HepG2 (cell line): ENCODE measurements at regions not wholly inside any gene's neighbourhood (a gene's known extent, or its start where the extent isn't known, plus 50 kb on each side); places are given as distances from the start of the nearest gene placed in this dataset.

ENCODE experiments used
- ATAC-seq: fragments of 200-7000 bp; cut with Tn5 transposase; 3 replicates; pipeline ENCODE4 v1.9.1; 2020; ENCODE audit warnings: mild to moderate bottlenecking, moderate library complexity
- BruUV-seq: library from RNA; stranded (reverse); fragments of 400-500 nt; replicated peaks from 2 replicates; lab custom pipeline; 2021; lab: Mats Ljungman, UMichigan
- CTCF ChIA-PET: fragments of 300-600 bp; formaldehyde crosslinking; extraction: SDS; loops from one replicate; lab custom pipeline; 2021; ENCODE audit warnings: low total read pairs, inconsistent platforms, low intra/inter-chr PET ratio; lab: Yijun Ruan, JAX
- POLR2A ChIA-PET: fragments of 350-600 bp; sonication (Branson Sonifier 250); formaldehyde crosslinking; loops from one replicate; lab custom pipeline; 2020; ENCODE audit warnings: antibody characterized with exemption, inconsistent platforms; lab: Yijun Ruan, JAX
- DNase-seq: peaks from one replicate; pipeline ENCODE4 v3.0.0-alpha.2; 2015; ENCODE audit warnings: low spot score
- FAIRE-seq: peaks from 3 replicates; lab custom pipeline; 2011; peaks lifted over from hg19 to GRCh38; lab: Jason Lieb, UNC
- H2AFZ ChIP-seq: one replicate; pipeline ENCODE4 v1.6.1; 2011; ENCODE audit warnings: low read length, inconsistent platforms
- H3K27ac ChIP-seq: fragments of 300-600 bp; 3 replicates; pipeline ENCODE4 v1.8.0; 2011; ENCODE audit warnings: mixed run types, mild to moderate bottlenecking, mixed read lengths, low read length, inconsistent platforms; ENCODE audit not compliant: insufficient read depth; ENCODE audit errors: extremely low read length
- H3K27me3 ChIP-seq, 2 experiments: fragments of 200-600 bp in 1 of 2; 2 replicates in 1 of 2; 3 replicates in 1 of 2; pipeline versions ENCODE4 v1.6.0 to v1.8.0; 2011; ENCODE audit warnings: low read length in 2 of 2, mild to moderate bottlenecking in 2 of 2, moderate library complexity in 2 of 2, inconsistent platforms in 1 of 2; ENCODE audit not compliant: insufficient read depth in 2 of 2, control insufficient read depth in 1 of 2
- H3K36me3 ChIP-seq, 2 experiments: fragments of 200-600 bp in 1 of 2; replicated peaks in 1 of 2; 2 replicates in 1 of 2; 3 replicates in 1 of 2; pipeline versions ENCODE4 v1.5.1 to v1.8.0; 2011; ENCODE audit warnings: low read length in 2 of 2, inconsistent platforms in 1 of 2; ENCODE audit not compliant: insufficient read depth in 2 of 2, control insufficient read depth in 1 of 2
- H3K4me1 ChIP-seq: 2 replicates; pipeline ENCODE4 v1.5.1; 2012; ENCODE audit warnings: low read length, inconsistent platforms; ENCODE audit not compliant: insufficient read depth
- H3K4me2 ChIP-seq: 2 replicates; pipeline ENCODE4 v1.6.0; 2011; ENCODE audit warnings: low read depth, low read length, inconsistent platforms
- H3K4me3 ChIP-seq, 3 experiments: fragments of 200-600 bp in 1 of 3; sonication (generic), shearing (Covaris generic) in 1 of 3; replicated peaks in 1 of 3; 2 replicates each; pipeline ENCODE4 v1.5.1; 2011 to 2016; ENCODE audit warnings: low read length in 3 of 3, inconsistent platforms in 2 of 3, low read depth in 2 of 3, mild to moderate bottlenecking in 2 of 3, control low read depth in 1 of 3, mixed read lengths in 1 of 3; ENCODE audit not compliant: insufficient read depth in 1 of 3
- H3K79me2 ChIP-seq: one replicate; pipeline ENCODE4 v1.6.1; 2011; ENCODE audit warnings: low read length, inconsistent platforms; ENCODE audit not compliant: insufficient read depth
- H3K9ac ChIP-seq: 2 replicates; pipeline ENCODE4 v1.6.0; 2011; ENCODE audit warnings: mild to moderate bottlenecking, low read depth, low read length, inconsistent platforms; ENCODE audit not compliant: insufficient read depth
- H3K9me3 ChIP-seq: 2 replicates; pipeline ENCODE4 v1.5.1; 2012; ENCODE audit warnings: mild to moderate bottlenecking, low read length
- H4K20me1 ChIP-seq: 2 replicates; pipeline ENCODE4 v1.6.0; 2011; ENCODE audit warnings: inconsistent platforms, mild to moderate bottlenecking, low read length, moderate library complexity; ENCODE audit not compliant: insufficient read depth
- FLYWCH1 ChIP-seq: sonication (generic); formaldehyde crosslinking; IDR thresholded peaks from 2 replicates; pipeline ENCODE4 v1.8.1; 2023; ENCODE audit warnings: mild to moderate bottlenecking, missing genetic modification reagents
- IRF2 ChIP-seq: IDR thresholded peaks from 2 replicates; pipeline ENCODE4 v1.6.1; 2018; ENCODE audit warnings: missing genetic modification reagents, missing compliant biosample characterization
- SRY ChIP-seq: sonication (generic); formaldehyde crosslinking; IDR thresholded peaks from 2 replicates; pipeline ENCODE4 v1.8.0; 2022; ENCODE audit warnings: mild to moderate bottlenecking, missing genetic modification reagents
- YEATS2 ChIP-seq: sonication (generic); formaldehyde crosslinking; IDR thresholded peaks from 2 replicates; pipeline ENCODE4 v1.4.0; 2020; ENCODE audit warnings: missing genetic modification reagents, borderline replicate concordance
- WGBS: methylation state at CpG from one replicate; pipeline ENCODE4 v1.1.6; 2017; ENCODE audit warnings: low lambda C conversion rate; 5-methylcytosine and 5-hydroxymethylcytosine counted together
- in situ Hi-C: cut with HindIII; loops from 2 replicates; pipeline ENCODE4 v1.10.0; 2017; ENCODE audit warnings: low pct_unique_long_range_greater_than_20kb; ENCODE audit not compliant: extremely low pct_ligation_motif_present
- intact Hi-C: fragments of 100-400 bp; cut with micrococcal nuclease; formaldehyde crosslinking; loops from one replicate; pipeline ENCODE4 v1.10.0; 2022; ENCODE audit not compliant: unreplicated experiment
- TF ChIP-seq, protein P1 (sequence below): sonication (generic); formaldehyde crosslinking; IDR thresholded peaks from 2 replicates; pipeline ENCODE4 v1.5.1; 2020; ENCODE audit warnings: mild to moderate bottlenecking, missing genetic modification reagents, moderate library complexity
- TF ChIP-seq, protein P2 (sequence below): sonication (generic); formaldehyde crosslinking; IDR thresholded peaks from 2 replicates; pipeline ENCODE4 v1.4.0; 2020; ENCODE audit warnings: missing genetic modification reagents, borderline replicate concordance

DNA sequence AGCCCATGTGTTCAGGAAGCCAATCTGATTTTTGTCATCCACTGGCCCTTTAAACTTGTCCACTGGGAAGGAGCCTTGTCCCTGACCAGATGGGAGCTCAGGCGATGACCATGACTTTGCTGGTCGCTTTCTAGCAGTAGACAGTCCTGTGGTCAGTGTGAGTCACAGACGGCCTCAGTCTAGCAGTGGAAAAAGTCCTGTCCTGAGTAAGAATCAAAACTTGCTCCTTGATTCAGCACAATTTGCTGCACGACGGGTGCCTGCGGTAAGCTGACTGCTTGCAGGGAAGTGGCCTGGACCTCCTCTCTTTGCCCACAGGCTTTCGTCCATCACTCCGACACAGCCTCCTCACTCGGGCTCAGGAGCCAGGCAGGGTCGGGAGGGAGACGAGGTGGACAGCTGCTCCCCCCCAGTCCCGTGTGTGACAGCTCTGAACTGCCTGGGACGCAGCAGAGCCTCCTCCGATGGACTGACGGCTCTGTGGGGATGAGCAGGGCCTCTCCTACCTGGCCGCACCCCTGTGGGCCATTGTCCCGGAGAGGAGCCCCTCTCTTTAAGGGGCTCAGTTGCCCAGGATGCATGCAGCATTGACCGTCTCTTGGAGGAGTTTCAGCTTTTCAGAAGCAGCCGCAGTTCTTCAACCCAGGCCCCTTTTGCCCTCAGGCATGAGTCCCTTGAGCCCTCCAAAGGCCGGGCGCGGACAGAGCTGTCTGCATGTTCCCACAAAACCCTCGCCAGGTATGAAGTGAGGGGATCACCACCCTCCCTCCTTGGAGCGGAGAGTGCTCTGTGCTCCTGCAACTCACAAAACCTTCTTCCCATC is 209.2 kb downstream of the ANKRD60 start (continued):
- TF ChIP-seq SRY = no peak
- TF ChIP-seq IRF2 (CRISPR knock-in tag) = no peak
- TF ChIP-seq, protein P1, sequence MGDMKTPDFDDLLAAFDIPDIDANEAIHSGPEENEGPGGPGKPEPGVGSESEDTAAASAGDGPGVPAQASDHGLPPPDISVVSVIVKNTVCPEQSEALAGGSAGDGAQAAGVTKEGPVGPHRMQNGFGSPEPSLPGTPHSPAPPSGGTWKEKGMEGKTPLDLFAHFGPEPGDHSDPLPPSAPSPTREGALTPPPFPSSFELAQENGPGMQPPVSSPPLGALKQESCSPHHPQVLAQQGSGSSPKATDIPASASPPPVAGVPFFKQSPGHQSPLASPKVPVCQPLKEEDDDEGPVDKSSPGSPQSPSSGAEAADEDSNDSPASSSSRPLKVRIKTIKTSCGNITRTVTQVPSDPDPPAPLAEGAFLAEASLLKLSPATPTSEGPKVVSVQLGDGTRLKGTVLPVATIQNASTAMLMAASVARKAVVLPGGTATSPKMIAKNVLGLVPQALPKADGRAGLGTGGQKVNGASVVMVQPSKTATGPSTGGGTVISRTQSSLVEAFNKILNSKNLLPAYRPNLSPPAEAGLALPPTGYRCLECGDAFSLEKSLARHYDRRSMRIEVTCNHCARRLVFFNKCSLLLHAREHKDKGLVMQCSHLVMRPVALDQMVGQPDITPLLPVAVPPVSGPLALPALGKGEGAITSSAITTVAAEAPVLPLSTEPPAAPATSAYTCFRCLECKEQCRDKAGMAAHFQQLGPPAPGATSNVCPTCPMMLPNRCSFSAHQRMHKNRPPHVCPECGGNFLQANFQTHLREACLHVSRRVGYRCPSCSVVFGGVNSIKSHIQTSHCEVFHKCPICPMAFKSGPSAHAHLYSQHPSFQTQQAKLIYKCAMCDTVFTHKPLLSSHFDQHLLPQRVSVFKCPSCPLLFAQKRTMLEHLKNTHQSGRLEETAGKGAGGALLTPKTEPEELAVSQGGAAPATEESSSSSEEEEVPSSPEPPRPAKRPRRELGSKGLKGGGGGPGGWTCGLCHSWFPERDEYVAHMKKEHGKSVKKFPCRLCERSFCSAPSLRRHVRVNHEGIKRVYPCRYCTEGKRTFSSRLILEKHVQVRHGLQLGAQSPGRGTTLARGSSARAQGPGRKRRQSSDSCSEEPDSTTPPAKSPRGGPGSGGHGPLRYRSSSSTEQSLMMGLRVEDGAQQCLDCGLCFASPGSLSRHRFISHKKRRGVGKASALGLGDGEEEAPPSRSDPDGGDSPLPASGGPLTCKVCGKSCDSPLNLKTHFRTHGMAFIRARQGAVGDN (CRISPR knock-in tag) = no peak
- no peak for TF ChIP-seq YEATS2
- TF ChIP-seq FLYWCH1 = no peak

DNA sequence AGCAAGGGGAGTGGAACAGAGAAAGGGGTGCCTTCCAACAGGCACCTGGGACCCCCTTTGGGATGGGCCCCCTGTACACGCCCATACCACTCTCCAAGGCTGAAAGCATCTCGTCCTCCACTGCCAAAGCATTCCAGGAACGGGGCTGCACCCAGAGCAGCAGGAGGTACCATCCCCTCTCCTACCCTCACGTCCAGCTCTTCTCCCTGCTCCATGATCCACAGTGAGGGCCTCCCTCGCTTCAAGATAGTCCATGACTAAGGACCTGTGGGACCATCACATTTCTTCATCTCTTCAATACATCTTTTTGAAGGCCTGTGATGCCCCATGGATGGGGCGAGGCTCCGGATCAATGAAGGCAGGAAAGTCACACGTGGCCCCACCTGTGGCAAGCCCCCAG is 209.9 kb downstream of the ANKRD60 start:
- Histone ChIP-seq H2AFZ (no peak overlapping the region), H3K4me1 (no peaks in the 10 kb centered on the region), H3K9ac (no peak overlapping the region), H4K20me1 (no peaks in the 10 kb centered on the region), H3K27me3 (peaks cover 18 to 55% of the 10 kb centered on the region in 2 experiments; a peak in 4 of 5 replicates), H3K27ac (no peak overlapping the region), H3K36me3 (no peaks in the 10 kb centered on the region), H3K79me2 (no peaks in the 10 kb centered on the region)
- FAIRE-seq = no peak
- CTCF ChIA-PET = interaction anchor here (0.6 kb wide), 1 partner anchor 16 kb away, joined by 3 read pairs; no protein-coding TSS in a partner anchor
- TF ChIP-seq, protein P2, sequence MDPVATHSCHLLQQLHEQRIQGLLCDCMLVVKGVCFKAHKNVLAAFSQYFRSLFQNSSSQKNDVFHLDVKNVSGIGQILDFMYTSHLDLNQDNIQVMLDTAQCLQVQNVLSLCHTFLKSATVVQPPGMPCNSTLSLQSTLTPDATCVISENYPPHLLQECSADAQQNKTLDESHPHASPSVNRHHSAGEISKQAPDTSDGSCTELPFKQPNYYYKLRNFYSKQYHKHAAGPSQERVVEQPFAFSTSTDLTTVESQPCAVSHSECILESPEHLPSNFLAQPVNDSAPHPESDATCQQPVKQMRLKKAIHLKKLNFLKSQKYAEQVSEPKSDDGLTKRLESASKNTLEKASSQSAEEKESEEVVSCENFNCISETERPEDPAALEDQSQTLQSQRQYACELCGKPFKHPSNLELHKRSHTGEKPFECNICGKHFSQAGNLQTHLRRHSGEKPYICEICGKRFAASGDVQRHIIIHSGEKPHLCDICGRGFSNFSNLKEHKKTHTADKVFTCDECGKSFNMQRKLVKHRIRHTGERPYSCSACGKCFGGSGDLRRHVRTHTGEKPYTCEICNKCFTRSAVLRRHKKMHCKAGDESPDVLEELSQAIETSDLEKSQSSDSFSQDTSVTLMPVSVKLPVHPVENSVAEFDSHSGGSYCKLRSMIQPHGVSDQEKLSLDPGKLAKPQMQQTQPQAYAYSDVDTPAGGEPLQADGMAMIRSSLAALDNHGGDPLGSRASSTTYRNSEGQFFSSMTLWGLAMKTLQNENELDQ (CRISPR knock-in tag) = no peak
- TF ChIP-seq, all 625 proteins: peak for 0
- Histone ChIP-seq H3K9me3 (no peaks in the 10 kb centered on the region), H3K4me2 (no peak overlapping the region), H3K4me3 (no peak overlapping the region)
- in situ Hi-C loops (no loop called here), intact Hi-C loops (no loop called here)
- 6% methylated on average over 8 of the region's 8 CpGs for WGBS
- POLR2A ChIA-PET = no interaction called here
- ATAC-seq = no peak; the same call in 2 of the 3 replicates
- DNase-seq = no peak
- BruUV-seq = no TSS peak
